Fibroblast of lung (primary cell): ENCODE measurements at regions not wholly inside any gene's neighbourhood (a gene's known extent, or its start where the extent isn't known, plus 50 kb on each side); places are given as distances from the start of the nearest gene placed in this dataset.

ENCODE experiments used
- EZH2 ChIP-seq: IDR thresholded peaks from 2 replicates; pipeline ENCODE4 v1.5.1; 2012; ENCODE audit warnings: low read length, control low read depth, mild to moderate bottlenecking; ENCODE audit errors: missing control alignments
- TF ChIP-seq, protein P1 (sequence below), 2 donors: IDR thresholded peaks in 1 of 2; conservative IDR thresholded peaks in 1 of 2; 1 replicate in 1 of 2; 2 replicates in 1 of 2; pipeline ENCODE4 v1.5.1; 2011 to 2012; ENCODE audit warnings: low read length in 2 of 2, control low read depth in 1 of 2, inconsistent platforms in 1 of 2, low read depth in 1 of 2, mild to moderate bottlenecking in 1 of 2

- TF ChIP-seq, protein P1, sequence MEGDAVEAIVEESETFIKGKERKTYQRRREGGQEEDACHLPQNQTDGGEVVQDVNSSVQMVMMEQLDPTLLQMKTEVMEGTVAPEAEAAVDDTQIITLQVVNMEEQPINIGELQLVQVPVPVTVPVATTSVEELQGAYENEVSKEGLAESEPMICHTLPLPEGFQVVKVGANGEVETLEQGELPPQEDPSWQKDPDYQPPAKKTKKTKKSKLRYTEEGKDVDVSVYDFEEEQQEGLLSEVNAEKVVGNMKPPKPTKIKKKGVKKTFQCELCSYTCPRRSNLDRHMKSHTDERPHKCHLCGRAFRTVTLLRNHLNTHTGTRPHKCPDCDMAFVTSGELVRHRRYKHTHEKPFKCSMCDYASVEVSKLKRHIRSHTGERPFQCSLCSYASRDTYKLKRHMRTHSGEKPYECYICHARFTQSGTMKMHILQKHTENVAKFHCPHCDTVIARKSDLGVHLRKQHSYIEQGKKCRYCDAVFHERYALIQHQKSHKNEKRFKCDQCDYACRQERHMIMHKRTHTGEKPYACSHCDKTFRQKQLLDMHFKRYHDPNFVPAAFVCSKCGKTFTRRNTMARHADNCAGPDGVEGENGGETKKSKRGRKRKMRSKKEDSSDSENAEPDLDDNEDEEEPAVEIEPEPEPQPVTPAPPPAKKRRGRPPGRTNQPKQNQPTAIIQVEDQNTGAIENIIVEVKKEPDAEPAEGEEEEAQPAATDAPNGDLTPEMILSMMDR (conservative IDR thresholded peaks at IDR 0.05 in 1 of 2, IDR thresholded peaks at IDR 0.05 in 1 of 2; ENCODE audit: low read depth in 1 of 2, low read length in 2 of 2) = no peak
- TF ChIP-seq EZH2 = no peak
Measured at GRCh38 chr3:101063401-101063800, 70.2 kb upstream of the ABI3BP start.
